BE2C (cell line): ENCODE measurements at regions not wholly inside any gene's neighbourhood (a gene's known extent, or its start where the extent isn't known, plus 50 kb on each side); places are given as distances from the start of the nearest gene placed in this dataset.
A peak's percentile ranks its signal among the peaks of the same experiment; 100 is the strongest.

ENCODE experiments used
- DNase-seq: peaks from one replicate; pipeline ENCODE4 v3.0.0-alpha.2; 2020
- H3K27me3 ChIP-seq: fragments of 250-450 bp; sonication (Bioruptor Pico); 2 replicates; pipeline ENCODE4 v1.5.1; 2020; ENCODE audit warnings: mild to moderate bottlenecking
- H3K36me3 ChIP-seq: fragments of 250-450 bp; sonication (Bioruptor Pico); 2 replicates; pipeline ENCODE4 v1.5.1; 2020; ENCODE audit warnings: mild to moderate bottlenecking
- H3K4me1 ChIP-seq: fragments of 250-450 bp; sonication (Bioruptor Pico); 2 replicates; pipeline ENCODE4 v1.5.1; 2020
- H3K4me3 ChIP-seq: 2 replicates; pipeline ENCODE4 v1.5.1; 2011; ENCODE audit warnings: low read depth, low read length
- H3K9me3 ChIP-seq: fragments of 250-450 bp; sonication (Bioruptor Pico); 2 replicates; pipeline ENCODE4 v1.5.1; 2020
- TF ChIP-seq, protein P1 (sequence below): IDR thresholded peaks from 2 replicates; pipeline ENCODE4 v1.5.1; 2012; ENCODE audit warnings: mild to moderate bottlenecking, low read depth, low read length

DNA sequence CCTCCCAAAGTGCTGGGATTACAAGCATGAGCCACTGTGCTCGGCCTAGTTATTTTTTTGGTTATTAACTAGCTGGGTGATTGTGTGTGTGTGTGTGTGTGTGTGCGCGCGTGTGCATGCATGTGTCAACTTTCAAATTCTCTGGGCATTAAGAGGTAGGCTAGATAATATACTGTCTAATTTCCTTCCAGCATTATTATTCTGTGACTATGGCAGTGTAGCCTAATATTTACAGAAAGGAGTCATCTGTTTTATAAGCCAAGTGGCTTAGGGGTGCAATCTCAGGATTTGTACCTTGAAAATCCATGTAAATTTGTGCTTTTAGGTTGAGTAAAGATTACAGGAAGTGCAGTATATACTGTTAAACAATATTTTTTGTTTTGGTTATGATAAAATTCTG is 85.1 kb upstream of the ZBTB20 start:
- Histone ChIP-seq H3K36me3 (no peaks in the 10 kb centered on the region), H3K4me3 (no peak overlapping the region)
- TF ChIP-seq, protein P1, sequence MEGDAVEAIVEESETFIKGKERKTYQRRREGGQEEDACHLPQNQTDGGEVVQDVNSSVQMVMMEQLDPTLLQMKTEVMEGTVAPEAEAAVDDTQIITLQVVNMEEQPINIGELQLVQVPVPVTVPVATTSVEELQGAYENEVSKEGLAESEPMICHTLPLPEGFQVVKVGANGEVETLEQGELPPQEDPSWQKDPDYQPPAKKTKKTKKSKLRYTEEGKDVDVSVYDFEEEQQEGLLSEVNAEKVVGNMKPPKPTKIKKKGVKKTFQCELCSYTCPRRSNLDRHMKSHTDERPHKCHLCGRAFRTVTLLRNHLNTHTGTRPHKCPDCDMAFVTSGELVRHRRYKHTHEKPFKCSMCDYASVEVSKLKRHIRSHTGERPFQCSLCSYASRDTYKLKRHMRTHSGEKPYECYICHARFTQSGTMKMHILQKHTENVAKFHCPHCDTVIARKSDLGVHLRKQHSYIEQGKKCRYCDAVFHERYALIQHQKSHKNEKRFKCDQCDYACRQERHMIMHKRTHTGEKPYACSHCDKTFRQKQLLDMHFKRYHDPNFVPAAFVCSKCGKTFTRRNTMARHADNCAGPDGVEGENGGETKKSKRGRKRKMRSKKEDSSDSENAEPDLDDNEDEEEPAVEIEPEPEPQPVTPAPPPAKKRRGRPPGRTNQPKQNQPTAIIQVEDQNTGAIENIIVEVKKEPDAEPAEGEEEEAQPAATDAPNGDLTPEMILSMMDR: no peak

DNA sequence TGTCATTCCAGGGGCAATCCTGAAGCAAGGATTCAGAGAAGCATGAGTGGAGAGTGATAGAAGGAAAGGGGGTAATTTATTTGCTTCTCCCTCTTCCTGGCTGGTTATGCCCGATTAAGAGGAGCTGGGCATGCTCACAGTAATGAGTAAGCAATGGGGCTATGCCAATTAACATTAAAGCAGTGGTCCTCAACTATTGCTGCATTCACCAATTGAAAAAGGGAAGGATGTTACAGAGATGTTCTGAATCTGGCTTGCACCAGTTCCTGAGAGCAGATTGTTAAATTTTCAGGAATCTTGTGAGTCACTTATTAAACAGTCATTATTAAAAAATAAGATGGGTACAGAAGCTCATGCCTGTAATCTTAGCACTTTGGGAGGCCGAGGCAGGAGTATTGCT is 85.9 kb upstream of the ZBTB20 start:
- Histone ChIP-seq H3K36me3 (no peaks in the 10 kb centered on the region), H3K27me3 (no peaks in the 10 kb centered on the region), H3K9me3 (no peaks in the 10 kb centered on the region), H3K4me1 (0 out of 2 replicates have a peak, but pooled peaks cover 2% of the 10 kb centered on the region), H3K4me3 (no peak overlapping the region)
- TF ChIP-seq, protein P1: no peak
- DNase-seq: no peak

More for the DNA sequence above, 85.1 kb upstream of the ZBTB20 start:
- Histone ChIP-seq H3K27me3 (no peaks in the 10 kb centered on the region), H3K4me1 (0 out of 2 replicates have a peak, but pooled peaks cover 2% of the 10 kb centered on the region), H3K9me3 (no peaks in the 10 kb centered on the region)
- no peak for DNase-seq

DNA sequence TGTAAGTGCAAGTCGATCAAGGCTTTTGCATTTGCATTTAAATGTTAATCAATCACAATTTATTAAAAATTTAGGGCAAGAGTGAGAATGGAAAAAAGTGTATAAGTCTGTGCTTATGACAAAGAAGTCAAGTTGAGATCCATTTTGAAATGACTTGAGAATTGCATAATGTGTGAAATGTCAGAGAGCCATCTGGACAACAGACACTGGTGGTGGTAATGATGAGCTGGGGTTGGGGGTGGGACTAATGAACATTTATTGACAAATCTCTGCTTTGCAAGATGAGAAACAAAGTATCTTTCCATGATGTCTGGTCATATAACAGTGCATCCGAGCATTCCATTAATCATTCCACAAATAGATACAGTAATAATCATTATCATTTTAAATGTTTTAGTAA is 89.4 kb upstream of the ZBTB20 start:
- H3K4me1 ChIP-seq: peaks cover 19% of the 10 kb centered on the region
- TF ChIP-seq, protein P1: no peak
- H3K36me3 ChIP-seq: no peaks in the 10 kb centered on the region
- no peak for DNase-seq
- H3K4me3 ChIP-seq: no peak overlapping the region
- H3K9me3 ChIP-seq: no peaks in the 10 kb centered on the region
- H3K27me3 ChIP-seq: no peaks in the 10 kb centered on the region

DNA sequence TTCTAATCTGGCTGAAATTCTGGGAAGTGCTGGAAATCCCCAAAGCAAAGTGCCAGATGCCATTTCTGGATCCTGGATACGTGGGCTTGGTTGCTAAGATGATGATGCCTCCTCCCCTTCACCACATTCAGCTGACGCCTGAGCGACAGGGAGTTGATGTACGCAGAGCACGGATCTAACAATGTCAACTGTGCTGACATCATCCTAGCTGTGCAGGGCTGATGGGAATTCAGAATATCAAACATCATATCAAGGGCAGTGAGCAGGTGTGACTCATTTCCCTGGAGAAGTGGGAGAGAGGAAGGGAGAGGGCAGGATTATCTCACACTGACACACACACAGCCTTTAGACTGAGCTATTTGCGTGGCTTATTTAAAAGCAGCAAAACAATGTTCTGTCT is 92.6 kb upstream of the ZBTB20 start:
- peaks cover 19% of the 10 kb centered on the region for H3K4me1 ChIP-seq
- H3K9me3 ChIP-seq: no peaks in the 10 kb centered on the region
- peak; percentile 84 for DNase-seq
- H3K27me3 ChIP-seq: no peaks in the 10 kb centered on the region
- TF ChIP-seq, protein P1: no peak
- H3K4me3 ChIP-seq: peak overlapping the region; percentile 11
- H3K36me3 ChIP-seq: no peaks in the 10 kb centered on the region

GRCh38 chr3:115244350-115244749 is 97.3 kb upstream of the ZBTB20 start:
- Histone ChIP-seq H3K4me3 (no peak overlapping the region), H3K9me3 (no peaks in the 10 kb centered on the region), H3K36me3 (no peaks in the 10 kb centered on the region), H3K27me3 (no peaks in the 10 kb centered on the region), H3K4me1 (peaks cover 10% of the 10 kb centered on the region)
- TF ChIP-seq, protein P1: no peak
- no peak for DNase-seq

DNA sequence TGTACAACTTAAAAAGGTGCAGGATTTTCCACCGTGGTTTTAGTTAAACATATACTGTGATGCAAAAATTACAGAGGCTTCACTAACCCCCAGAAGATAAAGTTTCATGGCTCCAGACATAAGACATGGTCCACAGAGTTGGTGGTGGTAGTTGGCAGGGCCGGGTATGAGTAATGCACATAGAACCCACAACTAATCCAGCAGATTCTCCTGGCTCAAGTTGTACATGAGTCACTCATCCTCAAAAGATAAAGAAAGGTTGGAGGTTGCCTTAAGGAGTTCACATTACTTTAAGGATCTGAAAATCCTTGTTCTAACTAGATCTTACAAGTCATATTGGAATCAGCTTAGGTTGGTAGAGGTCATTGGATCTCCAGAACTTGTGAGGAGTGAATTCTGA is 98.3 kb upstream of the ZBTB20 start:
- TF ChIP-seq, protein P1: no peak
- Histone ChIP-seq H3K4me1 (peaks cover 6% of the 10 kb centered on the region), H3K9me3 (no peaks in the 10 kb centered on the region), H3K36me3 (no peaks in the 10 kb centered on the region), H3K4me3 (no peak overlapping the region), H3K27me3 (no peaks in the 10 kb centered on the region)
- DNase-seq: no peak
